ENCODE measurements at regions not wholly inside any gene's neighbourhood (a gene's known extent, or its start where the extent isn't known, plus 50 kb on each side); places are given as distances from the start of the nearest gene placed in this dataset.

DNA sequence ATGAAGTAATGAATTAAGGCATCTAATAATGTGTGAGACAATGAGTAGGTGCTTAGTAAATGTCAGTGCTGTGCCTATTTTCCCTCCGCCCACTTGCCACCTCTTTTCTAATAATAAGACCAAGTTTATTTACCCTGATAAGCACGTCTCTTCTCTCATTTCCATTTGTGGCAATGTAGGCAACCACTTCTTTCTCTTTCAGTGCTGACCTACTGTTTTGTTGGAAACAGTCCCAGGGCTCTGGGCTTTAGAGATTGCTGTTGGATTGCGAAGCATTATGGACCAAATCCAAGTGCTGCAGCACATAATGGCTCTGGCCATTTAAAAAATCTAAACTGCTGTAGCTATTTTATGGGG is 141.3 kb upstream of the PLEKHG7 start:
- Mint-ChIP-seq H3K4me3 (ENCODE audit: unreplicated experiment) (no peak overlapping the region), H3K27ac (ENCODE audit: unreplicated experiment) (no peak overlapping the region), H3K27me3 (ENCODE audit: unreplicated experiment) (no peaks in the 10 kb centered on the region), H3K9me3 (ENCODE audit: unreplicated experiment) (no peaks in the 10 kb centered on the region), H3K4me1 (ENCODE audit: unreplicated experiment) (no peaks in the 10 kb centered on the region), H3K36me3 (ENCODE audit: low read depth, unreplicated experiment) (no peaks in the 10 kb centered on the region)
- TF ChIP-seq, protein P1, sequence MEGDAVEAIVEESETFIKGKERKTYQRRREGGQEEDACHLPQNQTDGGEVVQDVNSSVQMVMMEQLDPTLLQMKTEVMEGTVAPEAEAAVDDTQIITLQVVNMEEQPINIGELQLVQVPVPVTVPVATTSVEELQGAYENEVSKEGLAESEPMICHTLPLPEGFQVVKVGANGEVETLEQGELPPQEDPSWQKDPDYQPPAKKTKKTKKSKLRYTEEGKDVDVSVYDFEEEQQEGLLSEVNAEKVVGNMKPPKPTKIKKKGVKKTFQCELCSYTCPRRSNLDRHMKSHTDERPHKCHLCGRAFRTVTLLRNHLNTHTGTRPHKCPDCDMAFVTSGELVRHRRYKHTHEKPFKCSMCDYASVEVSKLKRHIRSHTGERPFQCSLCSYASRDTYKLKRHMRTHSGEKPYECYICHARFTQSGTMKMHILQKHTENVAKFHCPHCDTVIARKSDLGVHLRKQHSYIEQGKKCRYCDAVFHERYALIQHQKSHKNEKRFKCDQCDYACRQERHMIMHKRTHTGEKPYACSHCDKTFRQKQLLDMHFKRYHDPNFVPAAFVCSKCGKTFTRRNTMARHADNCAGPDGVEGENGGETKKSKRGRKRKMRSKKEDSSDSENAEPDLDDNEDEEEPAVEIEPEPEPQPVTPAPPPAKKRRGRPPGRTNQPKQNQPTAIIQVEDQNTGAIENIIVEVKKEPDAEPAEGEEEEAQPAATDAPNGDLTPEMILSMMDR (IDR thresholded peaks at IDR 0.05; ENCODE audit: unreplicated experiment): no peak
- no peak for DNase-seq (ENCODE audit: low spot score)

DNA sequence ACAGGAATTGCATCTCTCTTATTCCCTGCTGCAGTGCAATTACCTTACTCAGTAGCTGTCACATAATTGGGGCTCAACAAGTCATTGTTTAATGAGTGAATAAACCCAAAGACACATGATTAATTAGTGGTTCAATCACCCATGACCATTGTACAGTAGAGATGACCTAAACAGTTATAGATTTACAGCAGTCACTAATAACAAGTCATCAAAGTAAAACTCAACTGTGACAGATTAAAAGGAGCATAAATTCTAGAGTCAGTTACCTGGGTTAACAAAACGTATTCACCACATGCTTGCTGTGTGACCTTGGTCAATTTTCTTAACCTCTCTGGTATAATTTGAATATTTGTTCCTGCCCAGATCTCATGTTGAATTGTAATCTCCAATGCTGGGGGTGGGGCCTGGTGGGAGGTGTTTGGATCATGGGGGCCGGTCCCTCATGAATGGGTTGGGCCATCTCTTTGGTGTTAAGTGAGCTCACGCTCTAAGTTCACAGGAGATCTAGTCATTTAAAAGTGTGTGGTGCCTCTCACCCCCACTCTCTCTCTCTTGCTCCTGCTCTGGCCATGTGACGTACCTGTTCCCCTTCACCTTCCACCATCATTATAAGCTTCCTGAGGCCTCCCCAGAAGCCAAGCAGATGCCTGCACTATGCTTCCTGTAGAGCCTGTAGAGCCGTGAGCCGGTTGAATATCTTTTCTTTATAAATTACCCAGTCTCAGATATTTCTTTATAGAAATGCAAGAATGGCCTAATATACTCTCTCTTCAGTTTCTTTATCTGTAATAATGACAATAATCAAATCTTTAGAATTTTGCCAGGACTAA is 141.9 kb upstream of the PLEKHG7 start:
- no peaks in the 10 kb centered on the region for H3K27me3 Mint-ChIP-seq (ENCODE audit: unreplicated experiment)
- no peak overlapping the region for H3K27ac Mint-ChIP-seq (ENCODE audit: unreplicated experiment)

DNA sequence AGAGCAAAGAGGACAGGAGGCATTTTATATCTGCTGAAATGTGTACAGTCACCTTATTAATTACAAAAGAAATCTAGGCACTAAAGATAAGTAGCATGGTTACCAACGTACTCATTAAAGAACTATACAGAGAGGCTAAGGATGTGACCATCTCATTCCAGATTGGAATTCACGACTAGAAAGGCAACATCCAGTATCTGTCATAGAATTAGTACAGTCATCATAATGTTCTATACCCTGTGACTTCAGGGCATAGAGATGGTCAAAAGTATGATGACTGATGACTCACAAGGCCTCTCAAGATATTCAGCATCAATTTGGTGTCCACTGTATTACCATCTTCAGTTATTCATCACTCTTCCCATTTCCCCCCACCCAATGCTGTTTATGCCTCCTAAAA is 144.0 kb upstream of the PLEKHG7 start:
- H3K4me1 Mint-ChIP-seq (ENCODE audit: unreplicated experiment): no peaks in the 10 kb centered on the region
- H3K27ac Mint-ChIP-seq (ENCODE audit: unreplicated experiment): no peak overlapping the region
- H3K27me3 Mint-ChIP-seq (ENCODE audit: unreplicated experiment): no peaks in the 10 kb centered on the region
- DNase-seq (ENCODE audit: low spot score): no peak
- no peaks in the 10 kb centered on the region for H3K9me3 Mint-ChIP-seq (ENCODE audit: unreplicated experiment)
- no peaks in the 10 kb centered on the region for H3K36me3 Mint-ChIP-seq (ENCODE audit: low read depth, unreplicated experiment)
- TF ChIP-seq, protein P1 (IDR thresholded peaks at IDR 0.05; ENCODE audit: unreplicated experiment): no peak
- no peak overlapping the region for H3K4me3 Mint-ChIP-seq (ENCODE audit: unreplicated experiment)

More for the DNA sequence above, 141.9 kb upstream of the PLEKHG7 start:
- Mint-ChIP-seq H3K36me3 (ENCODE audit: low read depth, unreplicated experiment) (no peaks in the 10 kb centered on the region), H3K9me3 (ENCODE audit: unreplicated experiment) (no peaks in the 10 kb centered on the region), H3K4me1 (ENCODE audit: unreplicated experiment) (no peaks in the 10 kb centered on the region), H3K4me3 (ENCODE audit: unreplicated experiment) (no peak overlapping the region)
- no peak for DNase-seq (ENCODE audit: low spot score)
- TF ChIP-seq, protein P1 (IDR thresholded peaks at IDR 0.05; ENCODE audit: unreplicated experiment): no peak

DNA sequence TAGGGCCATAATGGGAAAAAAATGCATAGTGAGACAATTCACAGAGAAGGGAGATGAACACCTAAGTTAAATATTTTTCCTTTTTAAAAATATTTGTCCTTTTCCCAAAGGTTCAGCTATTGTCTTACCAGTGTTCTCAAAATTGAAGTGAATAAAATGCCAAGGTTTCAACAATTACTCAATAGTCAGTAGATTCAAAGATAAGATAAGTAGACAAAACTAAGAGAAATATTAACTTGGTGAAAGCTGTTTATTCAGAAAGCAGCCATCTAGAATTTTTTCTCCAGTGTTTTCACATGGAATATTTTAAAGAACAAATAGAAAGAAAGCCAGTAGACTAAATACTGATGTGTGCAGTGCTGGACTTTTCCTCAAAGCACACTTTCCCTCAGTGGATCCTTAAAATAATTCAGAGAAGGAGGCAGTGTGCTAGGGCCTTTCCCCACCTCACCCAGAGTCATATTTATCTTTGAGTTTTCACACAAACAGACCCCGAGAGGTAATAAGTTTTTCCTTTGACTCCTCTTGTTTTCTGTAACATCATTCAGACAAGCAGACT is 144.5 kb upstream of the PLEKHG7 start:
- Mint-ChIP-seq H3K27ac (ENCODE audit: unreplicated experiment) (no peak overlapping the region), H3K4me3 (ENCODE audit: unreplicated experiment) (no peak overlapping the region), H3K27me3 (ENCODE audit: unreplicated experiment) (no peaks in the 10 kb centered on the region)

DNA sequence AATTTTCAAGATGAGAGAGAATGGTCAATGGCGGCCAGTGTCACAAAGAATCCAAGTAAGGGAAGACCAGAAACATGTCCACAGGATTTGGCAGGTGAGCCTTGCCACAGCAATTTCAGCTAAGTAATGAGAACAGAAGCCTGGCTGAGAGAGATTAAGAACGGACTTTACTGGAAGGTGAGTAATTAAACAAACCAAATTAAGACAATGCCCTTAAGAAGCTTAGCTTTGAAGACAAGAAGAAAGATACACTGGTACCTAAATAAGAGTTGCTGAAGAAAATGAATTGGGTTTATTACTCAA is 145.4 kb upstream of the PLEKHG7 start:
- DNase-seq (ENCODE audit: low spot score): no peak
- Mint-ChIP-seq H3K27me3 (ENCODE audit: unreplicated experiment) (no peaks in the 10 kb centered on the region), H3K27ac (ENCODE audit: unreplicated experiment) (no peak overlapping the region), H3K4me1 (ENCODE audit: unreplicated experiment) (no peaks in the 10 kb centered on the region), H3K9me3 (ENCODE audit: unreplicated experiment) (no peaks in the 10 kb centered on the region), H3K36me3 (ENCODE audit: low read depth, unreplicated experiment) (no peaks in the 10 kb centered on the region), H3K4me3 (ENCODE audit: unreplicated experiment) (no peak overlapping the region)
- TF ChIP-seq, protein P1 (IDR thresholded peaks at IDR 0.05; ENCODE audit: unreplicated experiment): no peak

More for the DNA sequence above, 144.5 kb upstream of the PLEKHG7 start:
- no peaks in the 10 kb centered on the region for H3K9me3 Mint-ChIP-seq (ENCODE audit: unreplicated experiment)
- H3K4me1 Mint-ChIP-seq (ENCODE audit: unreplicated experiment): no peaks in the 10 kb centered on the region
- no peak for DNase-seq (ENCODE audit: low spot score)
- no peaks in the 10 kb centered on the region for H3K36me3 Mint-ChIP-seq (ENCODE audit: low read depth, unreplicated experiment)
- TF ChIP-seq, protein P1 (IDR thresholded peaks at IDR 0.05; ENCODE audit: unreplicated experiment): no peak
